NCI-H128 (cell line): ENCODE measurements at regions not wholly inside any gene's neighbourhood (a gene's known extent, or its start where the extent isn't known, plus 50 kb on each side); places are given as distances from the start of the nearest gene placed in this dataset.

Source experiments
- DNase-seq: peaks from one replicate; lab custom pipeline; 2025; ENCODE audit not compliant: unreplicated experiment; lab: John Stamatoyannopoulos, UW

DNA sequence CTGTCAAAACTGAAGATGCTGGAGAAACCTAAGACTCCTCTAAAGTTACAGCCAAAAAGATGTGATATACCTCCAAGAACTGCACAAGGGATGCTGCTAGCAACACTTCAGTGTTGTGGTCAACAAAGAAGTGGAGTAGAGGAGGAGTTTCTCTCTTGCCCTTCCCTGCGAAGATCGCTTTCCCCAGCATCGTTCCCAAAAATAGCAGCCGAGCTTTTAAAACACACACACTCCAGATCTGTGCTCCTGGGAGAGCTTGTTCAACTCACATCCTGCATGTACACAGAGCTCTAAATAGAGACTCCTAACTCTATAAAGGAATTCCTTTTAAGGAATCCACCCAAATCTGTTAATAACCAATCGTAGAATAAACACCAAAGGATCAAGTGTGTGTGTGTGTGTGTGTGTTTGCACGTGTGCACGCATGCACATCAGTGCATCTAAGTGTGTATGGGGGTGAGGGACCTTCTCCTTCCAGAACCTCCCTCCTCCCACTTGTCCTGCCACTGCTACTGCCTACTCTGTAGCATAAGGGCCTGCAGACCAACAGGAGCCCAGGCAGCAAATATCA is 58.5 kb downstream of the PSMG1 start:
- no peak for DNase-seq

DNA sequence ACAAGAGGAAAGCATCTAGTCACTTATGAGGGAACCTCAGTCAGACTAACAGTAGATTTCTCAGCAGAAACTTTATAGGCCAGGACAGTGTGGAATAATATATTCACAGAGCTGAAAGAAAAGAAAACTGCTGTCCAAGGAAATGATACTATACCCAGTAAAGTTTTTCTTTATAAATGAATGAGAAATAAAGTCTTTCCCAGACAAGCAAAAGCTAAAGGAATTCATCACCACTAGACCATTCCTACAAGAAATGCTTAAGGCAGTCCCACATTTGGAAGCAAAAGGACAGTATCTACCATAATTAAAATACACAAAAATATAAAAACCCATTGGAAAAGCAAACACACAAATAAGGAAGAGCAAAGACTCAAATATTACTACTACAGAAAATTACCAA is 59.9 kb downstream of the PSMG1 start:
- no peak for DNase-seq

DNA sequence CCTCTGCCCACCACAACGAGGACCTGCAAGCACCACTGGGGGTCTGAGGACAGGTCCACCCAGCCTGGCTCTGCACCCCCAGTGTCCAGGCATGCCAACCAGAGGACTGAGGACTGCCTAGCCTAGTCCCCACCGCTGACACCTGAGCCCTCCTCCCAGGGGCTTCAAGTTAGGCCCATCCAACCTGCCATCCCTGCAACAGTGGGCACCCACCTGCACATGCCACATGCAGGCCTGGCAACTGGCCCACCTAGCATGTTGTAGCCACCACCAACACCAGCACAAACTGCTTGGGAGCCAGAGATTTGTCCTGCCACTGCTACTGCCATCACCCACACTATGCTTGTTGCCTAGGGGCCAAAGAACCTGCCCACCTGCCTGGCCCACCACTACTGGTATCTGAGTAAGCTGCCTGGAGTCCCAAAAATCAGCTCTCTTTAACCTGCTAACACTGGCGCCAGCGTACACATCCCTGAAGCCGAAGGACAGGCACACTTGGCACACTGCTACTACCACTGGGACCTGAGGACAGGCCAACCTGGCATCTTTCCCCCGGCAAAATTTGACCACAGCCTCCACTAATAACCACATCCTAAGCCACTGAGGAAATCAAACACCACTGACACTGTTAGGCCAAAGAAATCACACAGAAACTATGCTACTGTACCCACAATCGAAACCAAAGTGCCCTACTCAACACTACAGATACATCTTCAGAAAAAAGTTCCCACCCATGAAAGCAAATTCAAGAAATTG is 61.5 kb downstream of the PSMG1 start:
- no peak for DNase-seq

DNA sequence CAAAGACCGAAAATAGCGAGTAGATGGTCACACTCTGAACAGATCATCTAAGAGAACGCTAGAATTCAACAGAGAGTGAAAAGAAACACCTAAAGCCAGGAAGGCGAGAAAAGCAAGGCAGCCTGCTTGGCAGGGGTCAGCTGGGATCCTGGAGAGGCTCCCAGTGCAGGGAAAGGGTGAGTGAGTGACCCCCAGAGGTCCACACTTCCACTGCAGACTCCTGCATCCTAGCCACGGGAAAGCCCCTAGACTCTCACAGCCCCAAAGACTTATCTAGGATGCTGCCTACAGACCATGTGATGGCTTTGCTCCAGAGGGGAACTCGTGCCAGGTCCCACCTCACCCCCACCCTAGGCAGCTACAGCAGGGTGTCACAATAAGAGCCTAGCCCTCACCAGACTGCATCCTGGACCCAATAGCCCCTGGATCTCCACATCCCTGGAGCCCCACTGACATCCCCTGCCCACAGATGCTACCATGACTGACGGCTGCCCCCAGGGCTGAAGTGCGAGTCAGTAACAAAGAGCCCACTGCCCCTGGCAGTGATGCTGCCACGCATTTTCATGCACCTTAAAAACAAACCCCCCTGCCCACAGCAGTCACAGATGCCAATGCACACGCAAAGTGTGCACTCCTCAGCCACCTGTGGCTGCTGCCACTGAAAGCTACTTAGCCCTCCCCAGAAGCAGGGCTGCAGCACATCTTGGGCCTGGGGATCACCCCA is 62.2 kb downstream of the PSMG1 start:
- DNase-seq = no peak

DNA sequence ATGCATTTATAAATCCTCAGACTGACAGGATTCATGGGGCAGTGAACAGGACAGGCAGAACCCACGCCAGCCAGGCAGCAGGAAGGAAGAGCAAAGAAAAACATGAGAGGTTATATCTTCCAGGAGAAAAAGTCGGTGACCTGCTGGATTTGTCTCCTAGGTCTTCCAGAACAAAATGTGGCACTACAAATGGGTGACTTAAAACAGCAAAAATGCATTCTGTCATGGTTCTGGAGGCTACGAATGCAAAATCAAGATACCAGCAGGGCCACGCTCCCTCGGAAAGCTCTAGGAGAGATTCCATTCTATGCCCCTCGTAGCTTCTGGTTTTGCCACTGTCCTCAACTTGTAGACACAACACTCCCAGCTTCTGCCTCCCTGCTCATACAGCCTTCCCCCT is 63.4 kb downstream of the PSMG1 start:
- DNase-seq = no peak

DNA sequence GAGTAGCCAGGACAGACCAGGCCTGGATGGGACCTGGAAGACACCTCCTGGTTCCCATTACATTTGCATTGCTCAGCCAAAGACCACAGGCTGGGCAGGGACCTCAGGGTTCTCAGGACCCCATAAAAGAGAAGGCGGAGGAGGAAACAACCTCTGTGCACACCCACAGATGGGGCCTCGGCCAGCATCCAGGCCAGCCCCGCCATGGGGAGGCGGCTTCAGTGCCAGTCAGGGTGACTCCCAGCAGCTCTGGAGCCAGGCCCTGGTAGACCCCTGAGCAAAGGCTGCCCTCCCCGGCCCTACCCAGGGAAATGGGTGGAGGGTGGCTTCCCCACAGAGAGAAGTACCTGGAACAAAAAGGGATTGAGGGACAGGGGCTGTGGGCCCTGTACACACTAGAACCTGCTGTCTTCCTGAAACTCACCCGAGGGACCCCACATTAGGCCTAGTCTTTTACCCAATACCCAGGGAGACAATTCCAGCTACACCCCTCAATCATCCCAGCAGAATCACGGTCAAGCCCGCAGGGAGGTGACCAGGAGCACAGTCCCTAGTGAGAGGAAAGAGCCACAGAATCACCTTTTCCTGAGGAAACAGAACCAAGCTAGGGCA is 64.5 kb downstream of the PSMG1 start:
- no peak for DNase-seq

DNA sequence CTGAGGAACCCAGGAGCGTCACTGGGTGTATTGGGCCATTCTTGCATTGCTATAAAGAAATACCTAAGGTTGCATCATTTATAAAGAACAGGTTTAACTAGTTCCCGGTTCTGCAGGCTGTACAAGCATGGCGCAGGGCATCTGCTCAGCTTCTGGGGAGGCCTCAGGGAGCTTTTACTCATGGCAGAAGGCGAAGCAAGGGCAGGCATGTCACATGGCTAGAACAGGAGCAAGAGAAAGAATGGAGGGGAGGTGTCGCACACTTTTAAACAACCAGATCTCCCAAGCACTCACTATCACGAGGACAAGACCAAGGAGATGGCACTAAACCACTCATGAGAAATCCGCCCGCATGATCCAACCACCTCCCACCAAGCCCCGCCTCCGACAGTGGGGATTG is 65.2 kb downstream of the PSMG1 start:
- DNase-seq = no peak

DNA sequence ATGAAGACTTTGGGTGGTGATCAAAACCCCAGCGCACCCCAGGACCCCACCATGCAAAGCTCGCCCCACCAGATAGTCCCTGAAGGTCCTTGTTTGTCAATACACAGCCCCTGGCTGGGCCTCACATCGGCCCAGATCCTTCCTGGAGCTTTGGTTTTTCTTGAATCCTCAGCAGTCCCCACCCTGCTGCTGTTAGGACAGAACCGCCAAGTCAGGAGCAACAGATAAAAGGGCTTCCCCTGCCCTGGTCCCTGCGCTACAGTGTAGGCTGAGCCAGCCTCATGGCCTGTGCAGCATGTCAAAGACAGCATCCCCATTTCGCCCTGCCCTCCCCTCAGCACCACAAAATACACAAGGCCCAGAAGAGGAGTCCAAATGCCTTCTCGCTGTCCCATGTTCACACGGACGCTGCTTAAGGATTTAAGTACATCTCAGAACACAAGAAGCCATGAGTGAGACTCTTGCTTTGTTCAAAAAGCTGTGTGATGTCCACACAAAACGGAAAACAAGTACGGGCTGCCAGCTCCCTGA is 65.7 kb downstream of the PSMG1 start:
- DNase-seq = no peak

DNA sequence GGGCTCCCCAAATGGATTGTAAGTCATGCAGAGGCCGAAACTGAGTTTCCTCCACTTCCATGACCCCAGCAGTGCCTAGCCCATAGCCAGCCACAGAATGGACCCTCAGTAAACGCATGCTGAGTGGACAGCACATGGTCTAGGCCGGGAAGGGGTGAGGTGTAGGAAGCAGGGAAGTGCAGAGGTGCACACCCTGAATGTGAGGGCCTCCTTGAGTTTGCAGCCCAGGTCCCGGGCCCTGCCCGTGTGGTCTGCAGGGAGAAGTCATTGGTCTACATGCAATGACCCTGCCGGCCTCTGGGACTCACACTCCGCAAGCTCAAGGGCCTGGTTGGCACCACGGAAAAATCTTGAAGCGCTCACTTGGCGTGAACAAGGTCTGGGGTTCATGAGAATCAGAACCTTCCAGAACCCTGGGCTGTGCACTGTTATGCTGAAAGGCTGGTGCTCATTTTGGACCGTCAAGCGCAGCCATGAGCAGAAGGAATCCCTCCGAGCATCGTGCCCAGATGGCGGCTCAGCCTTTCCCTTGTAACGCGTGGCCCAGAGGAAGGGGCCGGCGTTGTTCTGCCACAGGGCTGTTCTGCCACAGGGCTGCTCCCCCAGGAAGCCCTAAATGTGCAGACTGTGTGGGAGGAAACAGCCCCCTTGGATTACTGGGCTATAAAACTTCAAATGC is 66.4 kb downstream of the PSMG1 start:
- no peak for DNase-seq

DNA sequence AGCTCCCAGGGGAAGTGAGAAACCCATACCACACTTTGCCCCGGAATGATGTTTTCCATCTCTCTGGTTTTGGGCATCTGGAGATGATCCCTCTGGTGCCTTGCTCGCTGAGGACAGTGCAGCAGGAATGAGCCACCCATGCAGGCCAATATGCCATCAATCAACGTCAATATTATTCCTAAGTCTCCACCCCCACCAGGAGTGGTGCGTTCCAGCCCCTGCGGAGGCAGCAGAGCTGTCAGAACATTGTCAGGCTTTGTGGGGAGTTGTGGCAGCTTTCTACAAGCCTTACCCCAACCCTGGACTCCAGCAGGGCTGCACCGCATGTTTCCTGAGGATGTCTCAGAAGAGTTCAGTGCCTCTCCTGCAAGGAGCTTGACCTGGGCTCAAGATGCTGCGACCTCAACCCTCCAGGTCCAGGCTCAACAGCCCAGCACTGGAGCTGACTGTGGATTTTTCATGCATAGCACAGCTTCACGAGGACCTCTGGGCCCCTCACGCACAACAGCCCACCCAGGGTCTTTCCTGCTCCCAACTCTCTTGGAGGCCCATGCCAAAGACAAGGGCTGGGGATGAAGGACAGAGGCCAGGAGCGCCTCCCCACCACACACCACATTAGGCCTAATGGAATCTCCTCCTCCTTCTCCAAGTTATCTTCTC is 67.5 kb downstream of the PSMG1 start:
- DNase-seq = no peak

DNA sequence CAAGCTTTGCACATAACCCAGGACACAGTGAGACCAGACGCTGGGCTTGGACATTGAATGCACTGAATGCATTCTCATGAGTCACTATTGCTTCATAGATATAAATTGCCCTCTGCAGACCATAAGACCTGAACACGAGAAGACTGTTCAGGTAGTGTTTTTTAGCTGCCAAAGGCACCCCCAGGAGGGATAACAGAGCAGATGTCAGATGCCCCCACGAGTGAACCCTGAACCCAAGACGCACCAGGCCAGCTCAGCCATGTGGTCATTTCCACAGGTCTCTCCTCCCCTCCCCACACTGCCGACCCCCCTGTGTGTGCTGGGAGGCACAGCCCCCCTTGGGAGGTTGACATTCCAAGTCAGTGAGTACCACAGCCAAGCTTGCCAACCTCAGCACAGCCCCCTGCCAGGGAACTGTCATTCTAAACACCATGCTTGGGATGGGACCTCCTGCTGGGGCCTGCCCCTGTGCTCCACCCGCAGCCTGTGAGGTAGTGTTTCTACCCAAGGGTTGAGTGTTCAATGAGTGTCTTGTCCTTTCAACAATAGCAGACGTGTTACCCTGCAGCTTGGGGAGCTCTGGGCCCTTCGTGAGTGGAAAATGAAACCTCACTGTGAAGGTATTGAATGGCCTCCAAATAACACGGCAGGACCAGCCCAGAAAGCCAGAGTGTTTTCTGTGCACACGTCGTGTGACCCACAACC is 68.2 kb downstream of the PSMG1 start:
- no peak for DNase-seq

DNA sequence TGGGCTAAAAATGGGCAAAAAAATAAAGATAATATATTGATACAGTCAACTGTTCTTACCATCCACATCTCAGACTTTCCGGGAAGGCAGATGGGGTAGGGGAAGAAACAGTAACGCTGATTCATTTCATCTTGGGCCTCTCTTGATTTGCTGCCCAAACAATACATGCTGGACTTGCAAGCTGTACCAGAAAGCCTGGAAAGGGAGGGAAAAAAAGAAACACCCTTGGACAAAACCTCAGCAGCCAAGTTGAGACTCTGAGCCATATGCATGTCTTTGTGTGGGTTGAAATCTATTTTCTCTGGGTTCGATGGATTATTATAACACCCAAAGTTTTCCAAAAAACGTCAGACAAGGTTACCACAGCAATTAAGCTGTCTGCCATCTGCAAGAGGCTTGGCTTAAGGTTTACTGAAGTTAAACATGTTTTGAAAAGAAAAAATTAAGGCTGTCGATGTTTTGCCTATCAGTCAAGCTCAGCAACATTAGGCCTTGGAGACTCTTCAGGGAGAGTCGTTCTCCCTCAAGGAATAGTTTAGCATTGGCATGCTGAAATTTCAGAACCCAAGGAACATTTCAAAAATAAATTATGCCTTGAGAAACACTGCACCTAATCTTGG is 71.2 kb downstream of the PSMG1 start:
- DNase-seq = no peak

DNA sequence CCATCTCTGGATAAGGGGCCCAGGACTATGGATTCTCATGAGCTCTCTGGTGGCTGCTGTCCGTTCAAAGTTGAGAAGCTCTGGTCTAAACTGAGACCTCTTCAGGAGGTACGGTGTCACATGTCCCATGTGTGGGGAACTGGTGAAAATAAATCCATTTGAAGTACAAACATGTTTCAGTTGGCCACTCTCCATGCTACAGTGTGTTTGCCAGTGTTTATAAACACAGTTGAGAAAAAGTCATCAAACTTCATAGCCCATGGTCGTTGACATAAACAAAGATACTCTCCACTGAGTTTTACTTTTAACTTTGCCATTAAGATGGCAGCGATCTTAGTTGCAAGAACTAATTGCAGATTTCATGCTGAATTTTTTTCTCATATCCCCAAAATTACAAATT is 72.8 kb downstream of the PSMG1 start:
- DNase-seq = no peak

DNA sequence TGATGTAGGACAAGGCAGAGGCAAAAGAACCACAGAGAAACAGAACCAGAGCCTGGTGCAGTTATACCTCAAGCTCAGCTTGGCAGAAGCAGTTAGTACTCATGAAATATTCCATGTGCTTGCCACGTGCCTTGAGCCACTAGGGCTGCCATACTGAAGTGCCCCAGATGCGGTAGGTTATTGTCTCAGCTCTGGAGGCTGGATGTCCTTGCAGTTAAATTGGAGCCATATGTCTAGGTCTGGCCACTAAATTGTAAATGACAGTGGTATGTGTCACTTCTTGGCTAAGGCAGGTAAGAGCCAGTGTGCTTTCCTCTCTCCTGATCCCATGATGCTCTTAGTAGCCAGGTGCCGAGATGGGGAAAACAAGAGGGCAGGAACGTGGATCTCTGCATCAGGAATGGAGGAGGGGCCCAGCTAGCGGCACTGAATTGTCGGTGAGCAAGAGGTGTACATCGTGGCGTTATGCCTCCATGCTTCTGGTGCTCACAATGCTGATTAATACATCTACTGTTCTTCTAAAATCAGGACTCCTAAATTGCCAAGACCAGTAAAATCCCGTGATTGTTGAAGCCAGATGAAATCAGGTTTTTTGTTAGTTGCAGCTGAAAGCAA is 73.5 kb downstream of the PSMG1 start:
- DNase-seq = no peak

DNA sequence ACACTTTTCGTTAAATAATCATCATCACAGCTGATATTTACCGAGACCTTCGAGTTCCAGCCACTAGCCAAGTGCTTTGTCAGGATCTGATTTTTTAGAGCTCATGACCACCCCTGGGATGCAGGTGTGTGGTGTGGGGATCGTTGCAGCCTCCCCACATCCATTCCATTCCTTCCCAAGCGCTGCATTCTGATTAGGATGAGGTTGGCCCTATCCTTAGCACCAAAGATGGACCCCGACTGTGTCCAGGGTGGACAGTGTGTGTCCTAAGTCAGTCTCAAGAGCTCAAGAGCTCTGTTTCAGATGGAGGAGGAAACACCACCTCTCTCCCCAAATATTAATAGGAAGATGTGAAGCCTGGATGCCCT is 74.1 kb downstream of the PSMG1 start:
- DNase-seq = no peak

DNA sequence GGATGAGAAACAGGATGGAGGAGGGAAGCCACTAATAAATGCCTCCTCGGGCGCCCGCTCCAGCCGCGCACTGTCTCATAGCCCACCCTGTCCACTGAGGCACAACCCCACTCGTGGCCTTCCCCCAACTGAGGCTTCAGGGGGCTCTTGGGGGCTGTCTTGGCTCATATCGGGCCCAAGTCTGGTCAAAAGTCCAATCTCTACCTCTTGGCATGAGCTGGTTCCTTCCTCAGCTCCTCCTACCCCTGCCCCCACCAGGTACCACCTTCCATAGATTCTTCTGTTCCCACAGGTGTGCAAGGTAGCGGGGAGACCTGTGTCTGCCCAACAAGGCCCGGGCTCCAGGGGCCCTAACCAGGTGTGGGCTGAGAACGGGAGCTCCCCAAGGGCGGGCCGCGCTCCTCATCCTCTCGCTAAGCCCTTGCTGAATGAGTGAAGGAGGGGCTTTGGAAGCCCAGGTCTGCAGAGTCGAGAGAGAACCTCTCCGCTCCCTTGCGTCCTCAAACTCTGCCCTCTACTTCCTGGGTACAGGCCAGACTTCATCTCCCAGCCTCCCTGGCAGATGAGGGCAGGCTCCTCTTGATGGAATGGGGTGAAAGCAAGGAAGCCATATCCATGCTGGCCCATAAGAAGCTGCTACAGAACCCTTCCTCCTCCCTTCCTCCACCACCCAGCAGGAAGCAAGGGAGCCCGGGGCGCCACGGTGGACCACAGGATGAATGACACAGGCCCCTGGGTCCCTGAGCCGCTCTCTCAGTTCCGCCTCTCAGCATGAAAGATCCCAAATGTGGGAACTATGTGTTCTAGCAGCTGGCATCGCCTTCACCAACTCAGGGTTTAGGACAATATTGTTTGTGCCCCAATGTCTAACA is 74.7 kb downstream of the PSMG1 start:
- no peak for DNase-seq

DNA sequence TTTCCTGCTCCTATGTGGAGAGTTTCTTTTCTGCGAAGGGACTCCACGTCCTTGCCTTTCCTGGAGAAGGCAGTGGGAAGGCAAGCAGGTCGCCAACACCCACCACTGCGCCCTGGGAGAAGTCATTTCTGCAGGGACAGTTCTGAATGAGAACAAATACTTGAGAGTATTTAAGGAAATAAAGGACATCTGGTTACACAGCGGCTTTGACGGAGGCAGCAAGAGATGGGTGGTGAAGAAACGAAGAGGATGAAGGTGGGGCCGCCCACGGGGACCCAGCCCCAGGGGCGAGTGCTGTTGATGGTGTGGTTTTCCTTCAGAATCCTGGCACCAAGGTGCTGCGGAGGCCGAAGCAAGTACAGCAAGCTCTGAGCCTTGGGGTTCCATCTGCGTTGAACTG is 75.5 kb downstream of the PSMG1 start:
- no peak for DNase-seq

DNA sequence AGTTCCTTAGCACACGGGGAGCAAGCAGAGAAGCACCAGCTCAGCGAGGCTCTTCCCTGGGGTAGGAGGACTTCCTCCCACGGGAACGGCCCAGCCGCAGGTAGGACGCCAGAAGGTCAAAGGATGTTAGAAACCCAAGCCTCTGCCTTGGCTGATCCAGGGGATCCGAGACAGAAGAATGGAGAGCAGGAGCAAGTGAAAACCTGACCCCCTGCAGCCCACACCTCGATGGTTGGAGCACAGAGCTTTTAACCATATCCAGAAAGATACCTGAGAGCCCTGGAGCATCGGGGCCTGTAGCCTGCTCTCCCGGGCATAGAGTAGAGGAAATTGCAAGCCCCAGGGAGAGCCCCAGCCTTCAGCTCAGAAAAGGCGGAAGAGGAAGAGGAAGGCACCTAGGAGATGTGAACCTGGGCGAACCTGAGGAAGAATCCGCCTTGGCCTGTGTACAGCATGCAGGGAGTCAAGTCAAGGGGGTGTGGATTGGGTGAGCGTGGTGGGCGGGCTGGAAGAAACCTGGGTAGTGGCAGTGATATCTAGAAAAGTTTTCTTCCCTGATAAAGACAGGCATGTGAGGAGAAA is 76.3 kb downstream of the PSMG1 start:
- DNase-seq = no peak
